GM23248 (cell line): ENCODE measurements at regions not wholly inside any gene's neighbourhood (a gene's known extent, or its start where the extent isn't known, plus 50 kb on each side); places are given as distances from the start of the nearest gene placed in this dataset.

Experiments
- EZH2 ChIP-seq: fragments of 200-600 bp; sonication (generic); IDR thresholded peaks from 2 replicates; pipeline ENCODE4 v1.6.1; 2018; ENCODE audit warnings: antibody characterized with exemption, mild to moderate bottlenecking; ENCODE audit not compliant: insufficient read depth, poor library complexity, severe bottlenecking
- EZH2phosphoT487 ChIP-seq: fragments of 200-600 bp; sonication (generic); IDR thresholded peaks from 2 replicates; pipeline ENCODE4 v1.6.1; 2018; ENCODE audit warnings: antibody characterized with exemption, moderate library complexity, mild to moderate bottlenecking, low read depth; ENCODE audit not compliant: insufficient read depth

DNA sequence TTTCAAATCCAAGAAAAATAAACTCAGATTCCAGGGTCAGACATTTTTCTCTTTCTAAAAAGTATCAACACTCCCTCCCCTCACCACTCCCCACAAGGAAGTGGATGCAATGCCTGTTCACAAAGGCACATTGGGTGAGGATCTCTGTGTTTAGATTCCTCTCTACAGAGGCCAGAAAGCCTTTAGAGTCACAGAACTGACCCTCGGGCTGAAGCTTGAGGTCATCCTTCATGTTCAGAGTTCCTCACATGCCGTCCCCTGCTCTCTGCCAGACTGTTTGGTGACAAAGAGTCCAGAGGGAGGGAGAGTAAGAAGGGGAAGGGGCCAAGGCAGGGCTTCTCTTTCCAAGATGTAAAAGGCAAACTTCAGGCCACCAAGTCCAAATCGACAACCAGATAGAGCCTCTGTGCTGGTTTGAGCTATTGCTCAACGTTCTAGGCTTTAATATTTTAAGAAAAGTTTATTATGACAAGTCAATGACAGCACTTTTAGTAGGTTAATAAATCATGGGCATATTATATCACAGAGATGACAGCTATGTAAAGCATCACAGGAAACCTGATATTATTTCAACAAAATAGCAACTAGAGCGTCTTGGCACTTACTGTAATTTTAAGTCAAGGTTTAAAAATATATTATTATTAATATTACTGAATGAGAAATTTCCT is 269.4 kb downstream of the ETAA1 start:
- no peak for TF ChIP-seq EZH2
- TF ChIP-seq EZH2phosphoT487: no peak
